ENCODE measurements at regions not wholly inside any gene's neighbourhood (a gene's known extent, or its start where the extent isn't known, plus 50 kb on each side); places are given as distances from the start of the nearest gene placed in this dataset.

- Mint-ChIP-seq H3K4me3 (no peak overlapping the region), H3K4me1 (peaks cover 25% of the 10 kb centered on the region), H3K36me3 (no peaks in the 10 kb centered on the region), H3K27me3 (ENCODE audit: low read depth) (no peaks in the 10 kb centered on the region), H3K27ac (no peak overlapping the region), H3K9me3 (no peaks in the 10 kb centered on the region)
- no peak for TF ChIP-seq ESRRA (CRISPR knock-in tag; IDR thresholded peaks at IDR 0.05; ENCODE audit: borderline replicate concordance)
- no peak for TF ChIP-seq GTF2I (CRISPR knock-in tag; conservative IDR thresholded peaks at IDR 0.05)
- TF ChIP-seq MAX (CRISPR knock-in tag; IDR thresholded peaks at IDR 0.05): no peak
- TF ChIP-seq ZBTB43 (CRISPR knock-in tag; IDR thresholded peaks at IDR 0.05): no peak
- TF ChIP-seq USF1 (CRISPR knock-in tag; IDR thresholded peaks at IDR 0.05): no peak
- TF ChIP-seq ARID4B (CRISPR knock-in tag; IDR thresholded peaks at IDR 0.05; ENCODE audit: borderline replicate concordance): no peak
- no peak for TF ChIP-seq FOXK1 (CRISPR knock-in tag; IDR thresholded peaks at IDR 0.05)
- TF ChIP-seq NFATC4 (CRISPR knock-in tag; IDR thresholded peaks at IDR 0.05): no peak
- no peak for TF ChIP-seq NR2C2 (CRISPR knock-in tag; IDR thresholded peaks at IDR 0.05)
- no peak for TF ChIP-seq TEAD1 (CRISPR knock-in tag; IDR thresholded peaks at IDR 0.05)
- no peak for TF ChIP-seq CREM (CRISPR knock-in tag; IDR thresholded peaks at IDR 0.05)
- no peak for TF ChIP-seq RELA (CRISPR knock-in tag; IDR thresholded peaks at IDR 0.05; ENCODE audit: borderline replicate concordance)
- TF ChIP-seq ETV6 (CRISPR knock-in tag; IDR thresholded peaks at IDR 0.05): no peak
- no peak for TF ChIP-seq IRF1 (CRISPR knock-in tag; IDR thresholded peaks at IDR 0.05)
- TF ChIP-seq MXD4 (CRISPR knock-in tag; IDR thresholded peaks at IDR 0.05; ENCODE audit: borderline replicate concordance): no peak
- TF ChIP-seq USF2 (CRISPR knock-in tag; IDR thresholded peaks at IDR 0.05): no peak
- no peak for TF ChIP-seq ELF4 (CRISPR knock-in tag; IDR thresholded peaks at IDR 0.05; ENCODE audit: low read depth)
- ChIA-PET POLR2A (no interaction called here), CTCF (no interaction called here)
- DNase-seq (ENCODE audit: low spot score): no peak
- ATAC-seq: no peak
Measured at GRCh38 chr2:15818318-15818753, 122.0 kb upstream of the MYCN start.

GRCh38 chr2:15818881-15819280, 121.5 kb upstream of the MYCN start:
- TF ChIP-seq CBFB (CRISPR knock-in tag; IDR thresholded peaks at IDR 0.05; ENCODE audit: low read depth): no peak
- TF ChIP-seq SMAD4 (CRISPR knock-in tag; IDR thresholded peaks at IDR 0.05): no peak
- TF ChIP-seq E2F5 (CRISPR knock-in tag; IDR thresholded peaks at IDR 0.05): no peak
- TF ChIP-seq ZNF219 (CRISPR knock-in tag; IDR thresholded peaks at IDR 0.05; ENCODE audit: borderline replicate concordance): no peak
- TF ChIP-seq ETV6 (CRISPR knock-in tag; IDR thresholded peaks at IDR 0.05): no peak
- no peak for TF ChIP-seq ZNF232 (CRISPR knock-in tag; IDR thresholded peaks at IDR 0.05)
- no peak for TF ChIP-seq ZNF671 (CRISPR knock-in tag; IDR thresholded peaks at IDR 0.05)
- TF ChIP-seq CREM (CRISPR knock-in tag; IDR thresholded peaks at IDR 0.05): no peak
- TF ChIP-seq ZNF317 (CRISPR knock-in tag; IDR thresholded peaks at IDR 0.05; ENCODE audit: borderline replicate concordance, low read depth): no peak
- ChIA-PET CTCF (no interaction called here), POLR2A (no interaction called here)
- DNase-seq (ENCODE audit: low spot score): no peak
- no peak for ATAC-seq
- H3K27me3 Mint-ChIP-seq (ENCODE audit: low read depth): no peaks in the 10 kb centered on the region
- H3K27ac Mint-ChIP-seq: no peak overlapping the region
- H3K4me1 Mint-ChIP-seq: peaks cover 23% of the 10 kb centered on the region
- no peak overlapping the region for H3K4me3 Mint-ChIP-seq
- no peaks in the 10 kb centered on the region for H3K9me3 Mint-ChIP-seq
- no peaks in the 10 kb centered on the region for H3K36me3 Mint-ChIP-seq
